GM18505 (cell line): ENCODE measurements at regions not wholly inside any gene's neighbourhood (a gene's known extent, or its start where the extent isn't known, plus 50 kb on each side); places are given as distances from the start of the nearest gene placed in this dataset.
"Not testable (repeated sequence)": the region's sequence is repeated elsewhere in the genome, so short reads cannot be mapped to it uniquely, and the experiment has no call there.

ENCODE experiments used
- ATAC-seq: cut with Tn5 transposase; IDR thresholded peaks from one replicate; pipeline ENCODE4 v1.9.1; 2021; ENCODE audit not compliant: unreplicated experiment
- POLR2A ChIP-seq: IDR thresholded peaks from 4 replicates; pipeline ENCODE4 v1.6.1; 2011; ENCODE audit warnings: borderline replicate concordance; ENCODE audit not compliant: insufficient read depth, insufficient read length; ENCODE audit errors: extremely low read depth

GRCh38 chr1:178593515-178593914 lies 80.6 kb downstream of the TEX35 start:
- TF ChIP-seq POLR2A: no peak
- no peak for ATAC-seq

DNA sequence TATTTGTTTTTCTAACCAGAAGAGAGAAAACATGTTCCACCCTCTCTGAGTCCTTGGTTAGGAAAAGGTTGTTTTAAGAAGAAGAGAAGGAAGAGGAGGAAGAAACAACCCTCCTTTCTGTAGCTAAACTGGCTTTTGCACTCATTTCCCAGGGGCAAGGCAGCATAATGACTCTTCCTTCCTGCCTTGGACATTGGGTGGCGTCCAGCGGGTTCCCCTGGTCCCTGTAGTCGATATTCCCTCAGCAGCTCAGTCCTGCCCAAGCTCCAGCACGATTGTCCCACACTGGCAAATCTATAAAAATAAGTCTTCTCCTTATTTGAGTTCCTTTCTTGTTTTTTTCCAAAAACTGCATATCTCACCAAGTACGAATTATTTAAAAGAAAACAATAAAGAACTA lies 81.2 kb downstream of the TEX35 start:
- no peak for ATAC-seq
- TF ChIP-seq POLR2A: no peak

DNA sequence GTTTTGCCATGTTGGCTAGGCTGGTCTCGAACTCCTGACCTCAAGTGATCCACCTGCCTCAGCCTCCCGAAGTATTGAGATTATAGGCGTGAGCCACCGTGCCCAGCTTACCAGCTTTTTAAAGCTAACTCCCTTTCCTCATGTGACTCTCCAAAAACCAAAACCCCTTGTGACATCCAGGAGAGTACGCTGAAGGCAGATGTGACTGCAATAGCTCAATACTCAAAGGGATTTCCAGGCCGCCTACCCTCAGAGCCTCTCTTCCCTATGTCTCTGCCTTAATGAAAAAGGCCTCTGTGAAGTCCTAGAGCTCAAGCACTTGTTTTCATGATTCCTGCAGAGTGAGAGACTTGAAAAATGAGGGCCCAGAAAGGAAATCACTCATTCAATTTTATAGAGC lies 82.6 kb downstream of the TEX35 start:
- TF ChIP-seq POLR2A: no peak
- no peak for ATAC-seq

DNA sequence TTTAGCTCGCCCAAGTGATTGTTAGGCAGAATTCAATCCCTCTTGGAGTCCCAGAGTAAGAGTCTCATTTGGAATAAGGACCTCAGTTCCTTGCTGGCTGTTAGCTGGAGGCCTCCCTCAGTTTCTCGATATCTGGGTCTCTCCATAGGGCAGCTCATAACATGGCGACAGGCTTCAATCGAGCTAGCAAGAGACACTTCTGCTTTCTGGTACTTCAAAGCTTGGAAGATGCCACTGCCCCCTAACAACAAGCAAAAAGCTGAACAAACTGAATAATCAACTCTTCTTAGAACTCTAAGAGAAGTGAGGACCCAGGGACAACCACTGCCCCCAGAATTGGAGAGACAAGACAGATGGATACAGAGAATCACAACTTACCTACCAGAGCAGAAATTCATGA lies 86.2 kb downstream of the TEX35 start:
- ATAC-seq: no peak
- no peak for TF ChIP-seq POLR2A

DNA sequence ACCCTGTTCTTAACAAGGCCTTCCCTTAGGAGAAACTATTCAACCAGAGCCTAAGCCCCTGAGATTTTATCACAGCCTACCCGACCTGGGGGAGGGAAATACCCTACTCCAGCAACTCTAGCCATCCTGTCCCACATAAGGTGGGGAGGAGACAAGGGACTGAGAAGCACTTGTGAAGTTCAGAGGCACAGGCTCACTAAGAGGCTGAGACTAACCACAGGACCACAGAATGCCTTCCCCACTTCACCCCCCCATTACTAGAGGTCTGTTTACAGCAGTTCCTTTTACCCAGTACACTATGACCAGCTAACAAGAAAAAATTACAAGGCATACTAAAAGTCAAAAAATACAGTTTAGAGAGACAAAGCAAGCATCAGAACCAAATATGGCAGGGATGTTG lies 86.8 kb downstream of the TEX35 start:
- no peak for TF ChIP-seq POLR2A
- no peak for ATAC-seq

GRCh38 chr1:178603926-178604325 lies 91.0 kb downstream of the TEX35 start:
- no peak for ATAC-seq
- no peak for TF ChIP-seq POLR2A

GRCh38 chr1:178606839-178607238 lies 93.9 kb downstream of the TEX35 start:
- no peak for TF ChIP-seq POLR2A
- ATAC-seq: no peak

DNA sequence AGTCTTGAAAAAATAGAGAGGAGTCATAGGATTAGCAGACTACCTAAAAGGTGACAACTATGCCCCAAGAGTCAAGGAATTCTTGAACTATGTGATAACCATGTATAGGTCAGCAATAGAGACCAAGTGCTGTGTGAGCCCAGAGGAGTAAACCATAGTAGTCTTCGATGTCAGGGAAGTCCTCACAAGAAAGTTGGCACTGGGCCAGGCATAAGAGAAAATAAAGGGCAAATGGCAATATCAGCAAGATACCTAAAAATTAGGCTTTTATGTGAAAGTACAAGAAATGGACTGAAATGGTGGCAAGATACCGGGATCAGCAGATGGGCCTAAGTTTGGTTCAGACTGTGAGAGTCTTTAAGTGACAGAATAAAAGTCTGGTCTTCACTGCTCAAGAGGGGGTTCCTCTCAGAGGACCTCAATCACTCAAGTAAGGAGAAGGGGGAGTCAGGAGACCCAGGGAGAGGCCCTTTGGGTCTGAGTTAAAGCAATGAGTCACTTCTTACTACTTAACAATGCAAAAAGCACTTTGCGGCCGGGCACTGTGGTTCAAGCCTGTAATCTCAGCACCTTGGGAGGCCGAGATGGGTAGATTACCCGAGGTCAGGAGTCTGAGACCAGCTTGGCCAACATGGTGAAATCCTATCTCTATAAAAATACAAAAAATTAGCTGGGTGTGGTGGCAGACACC lies 95.0 kb downstream of the TEX35 start:
- ATAC-seq: peak; percentile 48
- no peak for TF ChIP-seq POLR2A

DNA sequence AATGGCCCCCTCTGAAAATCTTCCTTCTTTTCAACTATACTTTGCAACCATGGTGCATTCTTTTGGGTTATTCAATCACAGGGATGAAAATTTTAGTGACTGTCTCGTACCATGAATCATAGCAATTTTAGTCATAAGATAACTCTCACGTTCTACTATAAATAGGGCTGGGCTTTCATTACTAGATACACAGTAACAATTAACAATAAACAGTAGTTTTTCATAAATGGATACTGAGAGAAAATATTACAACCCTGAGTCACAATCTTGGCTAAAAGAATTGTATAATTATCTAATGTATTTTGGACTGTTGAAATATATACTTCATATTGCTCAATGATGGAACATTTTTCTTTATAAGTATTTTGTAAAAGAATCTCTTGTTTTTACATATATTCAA lies 96.1 kb downstream of the TEX35 start:
- ATAC-seq: no peak
- TF ChIP-seq POLR2A: no peak

DNA sequence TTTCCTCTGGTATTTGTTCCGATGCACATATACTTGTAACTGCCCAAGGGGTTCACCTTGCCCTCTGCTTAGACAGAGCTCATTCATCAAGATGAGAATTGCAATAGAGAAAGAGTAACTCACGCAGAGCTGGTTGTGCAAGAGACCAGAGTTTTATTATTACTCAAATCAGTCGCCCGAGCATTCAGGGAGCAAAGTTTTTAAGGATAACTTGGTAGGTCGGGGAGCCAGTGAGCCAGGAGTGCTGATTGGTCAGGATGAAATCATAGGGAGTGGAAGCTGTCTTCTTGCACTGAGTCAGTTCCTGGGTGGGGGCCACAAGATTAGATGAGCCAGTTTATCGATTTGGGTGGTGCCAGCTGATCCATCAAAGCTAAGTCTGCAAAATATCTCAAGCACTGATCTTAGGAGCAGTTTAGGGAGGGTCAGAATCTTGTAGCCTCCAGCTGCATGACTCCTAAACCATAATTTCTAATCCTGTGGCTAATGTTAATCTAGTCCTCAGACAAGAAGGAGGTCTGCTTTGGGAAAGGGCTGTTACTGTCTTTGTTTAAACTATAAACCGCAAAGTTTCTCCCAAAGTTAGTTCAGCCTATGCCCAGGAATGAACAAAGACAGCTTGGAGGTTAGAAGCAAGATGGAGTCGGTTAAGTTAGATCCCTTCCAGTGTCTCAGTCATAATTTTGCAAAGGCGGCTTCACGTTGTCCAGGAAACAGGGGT lies 97.9 kb downstream of the TEX35 start:
- not testable (repeated sequence) for ATAC-seq

DNA sequence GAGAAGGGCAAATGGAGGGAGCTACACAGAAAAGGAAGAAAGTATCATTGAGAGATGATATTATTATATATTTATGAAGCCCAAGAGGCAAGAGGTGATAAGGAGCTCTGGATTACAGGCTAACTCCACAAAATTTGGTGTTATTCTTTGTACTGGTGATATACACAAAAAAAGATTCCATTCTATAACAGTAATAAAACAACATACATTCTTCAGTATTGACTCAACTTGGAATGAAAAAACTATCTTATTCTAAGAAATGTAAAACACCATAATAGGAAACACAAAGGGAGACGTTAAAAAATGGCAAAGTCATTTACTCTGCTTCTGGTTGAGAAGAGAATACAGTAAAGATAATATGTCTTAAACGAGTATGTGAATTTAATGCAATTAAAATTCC lies 99.4 kb downstream of the TEX35 start:
- no peak for ATAC-seq
- no peak for TF ChIP-seq POLR2A

GRCh38 chr1:178613271-178613945 lies 100.5 kb downstream of the TEX35 start:
- no peak for ATAC-seq
- TF ChIP-seq POLR2A: no peak

DNA sequence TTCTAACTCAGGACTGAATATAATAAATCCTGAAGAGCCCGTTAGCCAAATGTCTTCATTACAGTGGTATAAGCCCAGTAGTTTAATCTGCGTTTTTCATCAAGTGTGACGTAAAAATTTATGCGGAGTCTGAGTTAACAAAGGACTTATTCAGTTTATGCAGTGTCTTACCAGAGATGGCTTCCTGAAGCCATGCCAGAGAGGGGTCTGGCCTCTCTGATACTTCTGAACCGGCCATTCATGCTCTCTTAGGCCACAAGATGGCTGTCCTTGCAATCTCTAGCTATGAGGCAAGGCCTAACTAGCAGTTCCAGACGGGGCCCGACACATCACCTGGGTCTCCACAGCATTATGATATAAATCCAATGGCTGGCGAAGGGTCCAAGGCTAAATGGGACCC lies 101.4 kb downstream of the TEX35 start:
- ATAC-seq: no peak
- TF ChIP-seq POLR2A: no peak
